ENCODE measurements at regions not wholly inside any gene's neighbourhood (a gene's known extent, or its start where the extent isn't known, plus 50 kb on each side); places are given as distances from the start of the nearest gene placed in this dataset.

GRCh38 chr7:52720856-52721255, 314.6 kb upstream of the POM121L12 start:
- TF ChIP-seq POLR2AphosphoS5 (IDR thresholded peaks at IDR 0.05) (no peak), EP300 (IDR thresholded peaks at IDR 0.05; ENCODE audit: low read depth) (no peak)
- H3K4me3 ChIP-seq: no peak overlapping the region
- in situ Hi-C loops (cut with MboI; ENCODE audit: low pct_ligation_motif_present in 1 of 4, low pct_unique_long_range_greater_than_20kb in 1 of 4, low sequenced_read_pairs in 3 of 4) (no loop called here), intact Hi-C loops (cut with DNase I; ENCODE audit: low total_unique reads) (no loop called here)
- no peak overlapping the region for H3K27ac ChIP-seq
- no peaks in the 10 kb centered on the region for H3K36me3 ChIP-seq
- no peak for DNase-seq
- no peaks in the 10 kb centered on the region for H3K4me1 ChIP-seq
- 69 to 79% methylated on average over 2 of the region's 2 CpGs for WGBS, 2 donors (ENCODE audit: low coverage in 1 of 2)
- no peaks in the 10 kb centered on the region for H3K9me3 ChIP-seq
- no peaks in the 10 kb centered on the region for H3K27me3 ChIP-seq

GRCh38 chr7:52719677-52720076, 315.8 kb upstream of the POM121L12 start:
- no peak for DNase-seq

GRCh38 chr7:52715701-52716100, 319.7 kb upstream of the POM121L12 start:
- no peak for DNase-seq
- Histone ChIP-seq H3K27me3 (no peaks in the 10 kb centered on the region), H3K36me3 (no peaks in the 10 kb centered on the region), H3K27ac (no peak overlapping the region), H3K9me3 (peaks cover 0 to 3% of the 10 kb centered on the region in 2 donors), H3K4me1 (no peaks in the 10 kb centered on the region), H3K4me3 (no peak overlapping the region)
- TF ChIP-seq POLR2AphosphoS5 (IDR thresholded peaks at IDR 0.05): no peak
- TF ChIP-seq EP300 (IDR thresholded peaks at IDR 0.05; ENCODE audit: low read depth): no peak
- no peak for TF ChIP-seq POLR2A (IDR thresholded peaks at IDR 0.05)
- no peak for TF ChIP-seq CTCF (IDR thresholded peaks at IDR 0.05)
- in situ Hi-C loops (cut with MboI; ENCODE audit: low pct_ligation_motif_present in 1 of 4, low pct_unique_long_range_greater_than_20kb in 1 of 4, low sequenced_read_pairs in 3 of 4) (no loop called here), intact Hi-C loops (cut with DNase I; ENCODE audit: low total_unique reads) (no loop called here)
- 76 to 92% methylated on average over 3 to 7 of the region's 7 CpGs for WGBS, 2 donors (ENCODE audit: low coverage in 1 of 2)

More at GRCh38 chr7:52719677-52720076, 315.8 kb upstream of the POM121L12 start:
- Histone ChIP-seq H3K27ac (no peak overlapping the region), H3K4me1 (no peaks in the 10 kb centered on the region), H3K27me3 (no peaks in the 10 kb centered on the region), H3K4me3 (no peak overlapping the region), H3K9me3 (no peaks in the 10 kb centered on the region), H3K36me3 (no peaks in the 10 kb centered on the region)
- TF ChIP-seq POLR2A (IDR thresholded peaks at IDR 0.05): no peak
- TF ChIP-seq CTCF (IDR thresholded peaks at IDR 0.05): no peak
- no peak for TF ChIP-seq POLR2AphosphoS5 (IDR thresholded peaks at IDR 0.05)
- no peak for TF ChIP-seq EP300 (IDR thresholded peaks at IDR 0.05; ENCODE audit: low read depth)
- WGBS, 2 donors (ENCODE audit: low coverage in 1 of 2): 10 to 43% methylated on average over 2 to 3 of the region's 3 CpGs
- in situ Hi-C loops (cut with MboI; ENCODE audit: low pct_ligation_motif_present in 1 of 4, low pct_unique_long_range_greater_than_20kb in 1 of 4, low sequenced_read_pairs in 3 of 4): no loop called here
- intact Hi-C loops (cut with DNase I; ENCODE audit: low total_unique reads): no loop called here

GRCh38 chr7:52712938-52713337, 322.5 kb upstream of the POM121L12 start:
- WGBS, 2 donors (ENCODE audit: low coverage in 1 of 2): 80 to 88% methylated on average over 2 of the region's 2 CpGs
- H3K36me3 ChIP-seq: no peaks in the 10 kb centered on the region
- intact Hi-C loops (cut with DNase I; ENCODE audit: low total_unique reads) (no loop called here), in situ Hi-C loops (cut with MboI; ENCODE audit: low pct_ligation_motif_present in 1 of 4, low pct_unique_long_range_greater_than_20kb in 1 of 4, low sequenced_read_pairs in 3 of 4) (no loop called here)
- H3K27ac ChIP-seq: no peak overlapping the region
- no peak for DNase-seq
- no peak overlapping the region for H3K4me3 ChIP-seq
- H3K27me3 ChIP-seq: no peaks in the 10 kb centered on the region
- H3K9me3 ChIP-seq: peaks cover 0 to 3% of the 10 kb centered on the region in 2 donors
- TF ChIP-seq POLR2A (IDR thresholded peaks at IDR 0.05) (no peak), POLR2AphosphoS5 (IDR thresholded peaks at IDR 0.05) (no peak), CTCF (IDR thresholded peaks at IDR 0.05) (no peak), EP300 (IDR thresholded peaks at IDR 0.05; ENCODE audit: low read depth) (no peak)
- no peaks in the 10 kb centered on the region for H3K4me1 ChIP-seq

GRCh38 chr7:52711951-52712350, 323.5 kb upstream of the POM121L12 start:
- Histone ChIP-seq H3K36me3 (no peaks in the 10 kb centered on the region), H3K27ac (no peak overlapping the region), H3K4me1 (no peaks in the 10 kb centered on the region), H3K4me3 (no peak overlapping the region), H3K27me3 (no peaks in the 10 kb centered on the region), H3K9me3 (peaks cover 0 to 3% of the 10 kb centered on the region in 2 donors)
- in situ Hi-C loops (cut with MboI; ENCODE audit: low pct_ligation_motif_present in 1 of 4, low pct_unique_long_range_greater_than_20kb in 1 of 4, low sequenced_read_pairs in 3 of 4): no loop called here
- intact Hi-C loops (cut with DNase I; ENCODE audit: low total_unique reads): no loop called here
- DNase-seq: no peak
- no peak for TF ChIP-seq CTCF (IDR thresholded peaks at IDR 0.05)
- TF ChIP-seq EP300 (IDR thresholded peaks at IDR 0.05; ENCODE audit: low read depth): no peak
- no peak for TF ChIP-seq POLR2AphosphoS5 (IDR thresholded peaks at IDR 0.05)
- 21 to 33% methylated on average over 1 of the region's 1 CpG for WGBS, 2 donors (ENCODE audit: low coverage in 1 of 2)
